ENCODE measurements at regions not wholly inside any gene's neighbourhood (a gene's known extent, or its start where the extent isn't known, plus 50 kb on each side); places are given as distances from the start of the nearest gene placed in this dataset.

- H3K36me3 ChIP-seq = no peaks in the 10 kb centered on the region
- H3K4me3 ChIP-seq (ENCODE audit: low read depth in 1 of 2, low read length in 1 of 2) = no peak overlapping the region
- H3K27ac ChIP-seq = no peak overlapping the region
- no peaks in the 10 kb centered on the region for H3K4me1 ChIP-seq (ENCODE audit: control insufficient read depth in 1 of 2, insufficient read depth in 1 of 2, low read depth in 1 of 2, low read length in 1 of 2)
- TF ChIP-seq CTCF (IDR thresholded peaks at IDR 0.05) = no peak
- H3K9me3 ChIP-seq = no peaks in the 10 kb centered on the region
- H3K27me3 ChIP-seq = no peaks in the 10 kb centered on the region
These were observed 242.5 kb upstream of the SOX9 start for GRCh38 chr17:71878271-71878670.

DNA sequence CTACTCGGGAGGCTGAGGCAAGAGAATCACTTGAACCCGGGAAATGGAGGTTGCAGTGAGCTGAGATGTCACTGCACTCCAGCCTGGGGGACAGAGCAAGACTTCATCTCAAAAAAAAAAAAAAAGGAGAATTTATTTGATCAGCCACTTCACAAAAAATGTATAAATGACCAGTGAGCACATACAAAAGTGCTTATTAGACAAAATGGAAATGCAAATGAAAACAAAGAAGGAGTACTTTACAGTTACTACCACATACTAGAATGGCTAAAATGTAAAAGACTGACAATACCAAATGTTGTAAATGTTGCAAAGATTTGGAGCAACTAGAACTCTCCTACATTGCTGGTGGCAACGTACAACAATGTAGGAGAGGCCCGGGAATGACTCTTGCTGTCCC is 241.8 kb upstream of the SOX9 start:
- Histone ChIP-seq H3K36me3 (no peaks in the 10 kb centered on the region), H3K27me3 (no peaks in the 10 kb centered on the region), H3K4me1 (ENCODE audit: control insufficient read depth in 1 of 2, insufficient read depth in 1 of 2, low read depth in 1 of 2, low read length in 1 of 2) (no peaks in the 10 kb centered on the region), H3K4me3 (ENCODE audit: low read depth in 1 of 2, low read length in 1 of 2) (no peak overlapping the region), H3K27ac (no peak overlapping the region), H3K9me3 (no peaks in the 10 kb centered on the region)
- no peak for TF ChIP-seq CTCF (IDR thresholded peaks at IDR 0.05)

DNA sequence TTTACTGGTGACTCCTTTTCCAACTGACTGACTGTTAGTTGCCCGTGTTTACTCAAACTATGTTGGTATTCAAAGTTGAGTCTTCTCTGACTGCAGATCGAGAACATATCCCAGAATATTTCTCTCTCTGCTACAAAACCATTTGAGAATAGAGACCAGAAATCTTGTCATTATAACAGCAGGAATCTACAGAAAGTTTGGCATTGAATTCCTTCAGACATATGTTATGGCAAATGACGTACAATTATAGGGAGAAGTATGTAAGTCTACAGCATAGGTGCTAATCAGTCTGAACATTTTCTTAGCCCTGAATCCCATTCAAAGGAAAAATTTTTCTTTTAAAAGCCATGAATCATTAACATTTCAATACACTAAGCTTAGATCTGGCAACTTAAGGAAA is 239.8 kb upstream of the SOX9 start:
- Histone ChIP-seq H3K27me3 (no peaks in the 10 kb centered on the region), H3K4me1 (ENCODE audit: control insufficient read depth in 1 of 2, insufficient read depth in 1 of 2, low read depth in 1 of 2, low read length in 1 of 2) (no peaks in the 10 kb centered on the region), H3K9me3 (no peaks in the 10 kb centered on the region), H3K27ac (no peak overlapping the region), H3K4me3 (ENCODE audit: low read depth in 1 of 2, low read length in 1 of 2) (no peak overlapping the region), H3K36me3 (no peaks in the 10 kb centered on the region)
- no peak for TF ChIP-seq CTCF (IDR thresholded peaks at IDR 0.05)

DNA sequence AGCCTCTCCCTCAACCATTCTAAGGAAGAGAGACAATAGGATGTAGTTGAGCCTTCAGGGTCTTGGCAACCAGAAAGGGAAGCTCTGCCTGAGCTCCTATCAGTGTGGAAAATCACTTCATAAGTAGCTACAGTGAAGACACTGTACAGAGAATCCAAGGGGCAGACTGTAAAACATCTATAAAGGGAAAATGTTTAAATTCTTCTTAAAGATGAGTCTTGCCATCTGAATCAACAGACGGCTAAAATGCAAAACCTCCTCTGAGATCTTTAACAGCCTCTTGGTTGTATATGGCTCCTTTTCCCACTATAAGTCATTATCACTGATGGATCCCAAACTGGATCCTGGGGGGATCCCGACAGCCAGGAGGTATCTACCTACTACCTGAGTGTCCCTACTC is 239.2 kb upstream of the SOX9 start:
- Histone ChIP-seq H3K4me3 (ENCODE audit: low read depth in 1 of 2, low read length in 1 of 2) (no peak overlapping the region), H3K27me3 (no peaks in the 10 kb centered on the region), H3K36me3 (no peaks in the 10 kb centered on the region), H3K9me3 (no peaks in the 10 kb centered on the region), H3K27ac (no peak overlapping the region), H3K4me1 (ENCODE audit: control insufficient read depth in 1 of 2, insufficient read depth in 1 of 2, low read depth in 1 of 2, low read length in 1 of 2) (no peaks in the 10 kb centered on the region)
- TF ChIP-seq CTCF (IDR thresholded peaks at IDR 0.05) = no peak

GRCh38 chr17:71883258-71883657 is 237.6 kb upstream of the SOX9 start:
- TF ChIP-seq CTCF (IDR thresholded peaks at IDR 0.05) = no peak
- no peaks in the 10 kb centered on the region for H3K9me3 ChIP-seq
- no peaks in the 10 kb centered on the region for H3K27me3 ChIP-seq
- no peak overlapping the region for H3K27ac ChIP-seq
- no peaks in the 10 kb centered on the region for H3K36me3 ChIP-seq
- no peaks in the 10 kb centered on the region for H3K4me1 ChIP-seq (ENCODE audit: control insufficient read depth in 1 of 2, insufficient read depth in 1 of 2, low read depth in 1 of 2, low read length in 1 of 2)
- no peak overlapping the region for H3K4me3 ChIP-seq (ENCODE audit: low read depth in 1 of 2, low read length in 1 of 2)

GRCh38 chr17:71883845-71884244 is 237.0 kb upstream of the SOX9 start:
- H3K27me3 ChIP-seq = no peaks in the 10 kb centered on the region
- H3K4me1 ChIP-seq (ENCODE audit: control insufficient read depth in 1 of 2, insufficient read depth in 1 of 2, low read depth in 1 of 2, low read length in 1 of 2) = no peaks in the 10 kb centered on the region
- TF ChIP-seq CTCF (IDR thresholded peaks at IDR 0.05) = no peak
- H3K9me3 ChIP-seq = no peaks in the 10 kb centered on the region
- no peak overlapping the region for H3K27ac ChIP-seq
- H3K36me3 ChIP-seq = no peaks in the 10 kb centered on the region
- no peak overlapping the region for H3K4me3 ChIP-seq (ENCODE audit: low read depth in 1 of 2, low read length in 1 of 2)
